Tongue (tissue), 1 donor: ENCODE measurements at regions not wholly inside any gene's neighbourhood (a gene's known extent, or its start where the extent isn't known, plus 50 kb on each side); places are given as distances from the start of the nearest gene placed in this dataset.
"Not testable (repeated sequence)": the region's sequence is repeated elsewhere in the genome, so short reads cannot be mapped to it uniquely, and the experiment has no call there.

Experiments
- DNase-seq: peaks from one replicate; pipeline ENCODE4 v3.0.0-alpha.2; 2015

DNA sequence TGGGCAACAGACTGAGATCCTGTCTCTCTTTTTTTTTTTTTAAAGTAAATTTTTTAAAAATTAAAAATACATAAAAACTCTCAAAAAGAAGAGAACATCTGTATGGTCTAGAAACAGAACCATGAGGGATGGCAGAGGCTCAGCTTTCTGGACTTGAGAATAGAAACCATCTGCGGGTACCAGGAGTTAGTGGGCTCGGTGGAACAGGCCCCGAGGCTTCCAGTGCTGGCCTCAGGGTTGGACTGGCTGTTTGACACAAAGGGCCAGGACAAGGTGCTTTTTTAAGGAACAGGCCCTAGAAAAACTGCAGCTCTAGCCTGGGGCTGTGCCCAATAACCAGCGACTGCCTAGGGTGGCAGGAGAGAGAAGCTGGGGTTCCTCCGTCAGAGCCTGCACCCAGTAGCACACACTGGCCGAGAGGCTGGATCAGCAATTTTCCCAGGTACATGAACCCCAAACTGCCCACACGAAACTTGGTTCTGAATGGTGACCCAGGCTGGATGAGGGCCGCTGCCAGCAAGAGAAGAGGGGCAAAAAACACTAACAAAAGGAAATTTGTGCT, 131.0 kb upstream of the OLIG3 start:
- no peak for DNase-seq

DNA sequence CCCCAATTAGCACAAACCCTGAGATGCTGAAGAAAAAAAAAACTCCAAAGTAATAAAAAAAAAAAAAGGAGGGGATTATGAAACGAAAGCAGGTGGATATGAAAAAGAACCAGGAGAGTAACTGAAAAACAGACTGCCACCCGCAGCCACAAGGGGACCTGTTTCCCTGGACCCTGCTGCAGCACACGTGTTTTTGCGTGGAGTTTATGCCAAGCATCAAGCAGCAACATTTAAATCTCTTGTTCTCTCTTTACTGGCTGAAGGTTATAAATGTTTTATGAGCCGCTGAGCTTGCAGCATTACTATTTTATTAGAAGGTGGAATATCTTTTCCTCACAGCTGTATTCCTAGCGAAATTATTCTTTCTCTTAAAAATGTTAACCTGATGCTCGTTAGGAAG, 131.6 kb upstream of the OLIG3 start:
- DNase-seq = no peak

- no peak for DNase-seq
Observed at GRCh38 chr6:137630666-137631065, 136.5 kb upstream of the OLIG3 start.

- no peak for DNase-seq
Observed at GRCh38 chr6:137631323-137631722, 137.1 kb upstream of the OLIG3 start.

GRCh38 chr6:137634177-137634576, 140.0 kb upstream of the OLIG3 start:
- not testable (repeated sequence) for DNase-seq

- DNase-seq = peak; percentile 41
Observed at GRCh38 chr6:137637121-137637520, 142.9 kb upstream of the OLIG3 start.

GRCh38 chr6:137638926-137639706, 144.9 kb upstream of the OLIG3 start:
- DNase-seq = no peak

GRCh38 chr6:137640086-137640485, 145.9 kb upstream of the OLIG3 start:
- no peak for DNase-seq

DNA sequence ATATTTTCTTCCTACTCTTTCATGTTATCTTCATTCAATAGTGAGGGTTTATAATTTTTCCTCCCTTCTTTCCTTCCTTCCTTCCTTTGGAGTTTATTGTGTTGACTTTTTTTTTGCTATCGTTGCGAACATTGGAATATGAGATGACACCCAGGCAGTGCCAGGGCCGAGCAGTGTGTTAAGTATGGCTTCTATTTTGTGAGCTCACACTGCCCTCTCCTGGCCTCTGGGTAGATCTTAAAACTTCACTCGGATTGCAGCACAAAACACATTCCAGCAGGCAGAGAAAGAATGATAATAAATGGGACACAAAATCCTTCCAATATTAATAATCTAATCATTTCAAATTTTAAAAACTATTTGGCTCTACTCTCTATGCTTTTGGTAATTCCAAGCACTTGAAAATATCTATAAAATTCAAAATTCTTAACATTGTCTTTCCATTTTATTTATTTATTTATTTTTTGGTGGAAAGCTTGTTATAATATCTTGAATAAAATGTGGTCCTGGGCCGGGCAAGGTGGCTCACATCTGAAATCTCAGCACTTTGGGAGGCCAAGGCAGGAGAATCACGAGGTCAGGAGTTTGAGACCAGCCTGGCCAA, 147.4 kb upstream of the OLIG3 start:
- peak; percentile 89 for DNase-seq

GRCh38 chr6:137643210-137643609, 149.0 kb upstream of the OLIG3 start:
- DNase-seq = not testable (repeated sequence)

GRCh38 chr6:137643644-137644043, 149.4 kb upstream of the OLIG3 start:
- not testable (repeated sequence) for DNase-seq

DNA sequence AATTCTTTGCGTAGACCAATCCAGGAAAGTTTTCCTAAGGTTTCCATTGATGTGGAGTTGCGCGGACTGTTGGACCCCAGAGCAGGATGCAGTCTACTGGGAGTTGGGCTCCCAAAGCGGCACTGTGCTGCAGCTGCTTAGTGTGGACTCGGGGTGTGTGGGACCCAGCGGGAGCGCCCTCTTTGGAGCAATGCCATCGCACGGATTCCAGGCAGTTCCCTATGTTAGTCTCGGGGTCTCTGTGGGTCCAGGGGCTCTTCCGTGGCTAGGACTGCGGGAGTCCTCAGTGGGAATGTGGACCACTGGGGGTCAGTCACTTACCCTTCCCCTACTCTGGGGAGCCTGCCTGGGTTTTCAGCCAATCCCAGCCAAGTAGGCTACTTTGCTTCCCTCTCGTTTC, 151.7 kb upstream of the OLIG3 start:
- DNase-seq = no peak

GRCh38 chr6:137646484-137646883, 152.3 kb upstream of the OLIG3 start:
- DNase-seq = no peak

- DNase-seq = no peak
Observed at GRCh38 chr6:137647762-137648447, 153.7 kb upstream of the OLIG3 start.

GRCh38 chr6:137650720-137651119, 156.5 kb upstream of the OLIG3 start:
- no peak for DNase-seq

- DNase-seq = no peak
Observed at GRCh38 chr6:137651178-137651577, 157.0 kb upstream of the OLIG3 start.

GRCh38 chr6:137651591-137652335, 157.6 kb upstream of the OLIG3 start:
- DNase-seq = no peak

DNA sequence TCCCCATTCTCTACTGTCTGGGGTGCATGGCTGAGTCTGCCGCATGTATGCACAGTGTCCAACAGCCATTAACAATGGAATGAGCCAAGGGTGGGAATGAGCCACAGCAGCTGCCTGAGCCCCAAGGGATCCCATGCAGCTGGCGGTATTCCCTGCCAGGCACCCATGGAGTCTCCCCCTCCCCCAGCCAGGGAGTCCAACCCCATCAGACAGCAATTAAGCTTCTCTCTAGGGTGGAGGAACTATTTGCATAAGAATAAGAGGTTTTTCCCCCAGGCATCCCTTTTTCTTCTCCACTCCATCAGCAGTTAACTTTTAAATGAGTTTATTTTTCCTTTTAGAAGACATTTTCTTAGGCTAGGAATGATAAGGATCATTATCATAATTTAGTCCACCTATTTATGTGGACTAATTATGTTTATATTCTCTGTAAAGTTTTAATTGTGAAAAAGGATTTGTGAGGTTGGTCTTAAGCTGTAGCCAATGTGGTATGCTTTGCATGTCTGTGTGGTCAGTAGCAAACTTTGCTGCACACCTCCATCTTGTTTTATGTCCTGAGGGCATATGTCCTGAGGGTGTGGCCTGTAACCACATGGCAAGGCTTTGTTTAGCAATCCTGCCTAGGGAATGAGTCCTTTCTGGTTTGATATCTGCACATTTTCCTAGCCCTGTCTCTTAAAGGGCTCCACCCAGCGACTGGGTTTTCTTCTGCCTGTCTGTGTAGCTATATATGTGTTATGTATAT, 158.9 kb upstream of the OLIG3 start:
- DNase-seq = no peak

DNA sequence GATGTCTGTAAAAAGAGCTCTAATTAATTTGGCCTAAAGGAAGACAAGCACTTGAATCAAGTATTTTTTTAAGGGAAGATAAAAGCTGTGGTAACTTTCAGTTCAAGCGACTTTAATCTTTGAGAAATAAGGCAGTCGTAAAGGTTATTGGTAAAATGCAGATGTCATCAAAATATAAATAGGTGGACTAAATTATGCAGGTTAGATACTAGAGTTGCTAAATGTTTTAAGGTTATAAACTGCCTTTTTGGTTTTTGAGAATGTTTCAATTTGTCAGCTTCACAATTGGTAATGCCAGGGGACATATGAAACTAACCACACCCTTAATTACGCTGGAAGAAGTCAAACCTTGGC, 159.5 kb upstream of the OLIG3 start:
- DNase-seq = no peak

- DNase-seq = no peak
Observed at GRCh38 chr6:137654365-137654981, 160.3 kb upstream of the OLIG3 start.

DNA sequence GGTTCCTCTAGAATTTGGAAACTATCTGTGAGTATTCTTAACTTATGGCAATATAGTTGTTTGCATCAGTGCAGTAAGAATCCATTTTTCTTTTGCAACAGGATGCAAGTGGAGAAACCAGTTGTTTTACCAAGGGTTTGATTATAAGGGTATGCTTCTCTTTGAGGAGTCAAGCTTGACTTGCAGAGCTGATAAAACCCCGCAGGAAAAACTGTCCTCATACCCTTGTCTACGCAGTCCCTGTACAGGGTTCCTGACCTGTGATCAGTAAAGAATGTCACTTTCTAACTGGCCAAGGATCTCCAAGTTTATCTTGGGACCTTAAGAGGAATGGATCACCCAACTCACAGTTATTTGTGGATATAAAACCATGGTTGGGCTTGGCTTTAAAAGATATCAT, 161.1 kb upstream of the OLIG3 start:
- no peak for DNase-seq
